SH-SY5Y (cell line): ENCODE measurements at regions not wholly inside any gene's neighbourhood (a gene's known extent, or its start where the extent isn't known, plus 50 kb on each side); places are given as distances from the start of the nearest gene placed in this dataset.

Experiments
- GATA2 ChIP-seq: IDR thresholded peaks from 2 replicates; pipeline ENCODE4 v1.6.1; 2011; ENCODE audit warnings: mild to moderate bottlenecking, low read depth, low read length
- GATA3 ChIP-seq: IDR thresholded peaks from 2 replicates; pipeline ENCODE4 v1.6.1; 2011; ENCODE audit warnings: low read depth, mild to moderate bottlenecking, low read length, moderate library complexity

- TF ChIP-seq GATA3 (no peak), GATA2 (no peak)
Measured at GRCh38 chr2:128412181-128412871, 93.7 kb upstream of the HS6ST1 start.
